ENCODE measurements at regions not wholly inside any gene's neighbourhood (a gene's known extent, or its start where the extent isn't known, plus 50 kb on each side); places are given as distances from the start of the nearest gene placed in this dataset.

DNA sequence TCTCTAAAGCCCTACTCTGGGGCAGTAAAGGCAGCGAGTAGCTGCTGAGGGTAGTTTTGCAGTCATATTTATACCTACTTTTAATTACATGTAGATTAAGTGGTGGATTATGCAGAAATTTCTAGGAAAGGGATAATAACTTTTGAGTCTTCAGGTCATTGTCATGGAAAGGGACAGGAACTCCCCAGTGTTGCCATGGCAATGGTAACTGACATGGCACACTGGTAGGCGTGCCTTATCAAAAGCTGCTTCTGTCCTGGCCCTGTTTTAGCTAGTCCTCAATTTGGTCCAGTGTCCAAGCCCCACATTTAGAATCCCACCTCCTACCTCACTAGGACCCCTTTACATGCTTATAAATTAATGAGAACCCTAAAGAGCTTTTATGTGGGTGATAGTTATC, 303.1 kb downstream of the VRK1 start:
- Mint-ChIP-seq H3K36me3 (ENCODE audit: low read depth) (no peaks in the 10 kb centered on the region), H3K4me3 (no peak overlapping the region), H3K27ac (no peak overlapping the region), H3K27me3 (ENCODE audit: low read depth) (peaks cover 18% of the 10 kb centered on the region), H3K4me1 (ENCODE audit: low read depth) (no peaks in the 10 kb centered on the region), H3K9me3 (ENCODE audit: insufficient read depth) (no peaks in the 10 kb centered on the region)
- ChIA-PET POLR2A (no interaction called here), CTCF (no interaction called here)
- DNase-seq (no peak), ATAC-seq (no peak)

DNA sequence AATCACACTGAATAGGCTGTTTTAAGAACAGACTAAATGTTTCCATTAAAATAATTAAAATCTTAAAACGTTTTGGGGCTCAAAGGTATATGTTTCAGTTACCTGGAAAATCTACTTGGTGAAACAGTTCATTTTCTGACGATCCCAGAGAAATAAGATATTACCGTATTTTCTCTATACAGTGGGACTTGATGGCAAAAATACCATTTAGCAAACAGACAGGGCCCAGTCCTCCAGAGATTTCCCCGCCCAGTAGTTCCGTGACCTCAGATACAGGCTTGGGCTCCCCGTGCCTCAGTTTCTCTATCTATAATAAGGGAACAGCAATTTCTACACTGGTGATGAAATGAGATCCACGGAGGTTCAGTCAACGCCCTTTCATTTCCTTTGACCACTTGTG, 304.4 kb downstream of the VRK1 start:
- CTCF ChIA-PET = no interaction called here
- Mint-ChIP-seq H3K36me3 (ENCODE audit: low read depth) (no peaks in the 10 kb centered on the region), H3K27me3 (ENCODE audit: low read depth) (peaks cover 22% of the 10 kb centered on the region), H3K27ac (no peak overlapping the region), H3K4me1 (ENCODE audit: low read depth) (peaks cover 6% of the 10 kb centered on the region), H3K9me3 (ENCODE audit: insufficient read depth) (no peaks in the 10 kb centered on the region), H3K4me3 (no peak overlapping the region)
- POLR2A ChIA-PET = no interaction called here
- DNase-seq (no peak), ATAC-seq (no peak)

DNA sequence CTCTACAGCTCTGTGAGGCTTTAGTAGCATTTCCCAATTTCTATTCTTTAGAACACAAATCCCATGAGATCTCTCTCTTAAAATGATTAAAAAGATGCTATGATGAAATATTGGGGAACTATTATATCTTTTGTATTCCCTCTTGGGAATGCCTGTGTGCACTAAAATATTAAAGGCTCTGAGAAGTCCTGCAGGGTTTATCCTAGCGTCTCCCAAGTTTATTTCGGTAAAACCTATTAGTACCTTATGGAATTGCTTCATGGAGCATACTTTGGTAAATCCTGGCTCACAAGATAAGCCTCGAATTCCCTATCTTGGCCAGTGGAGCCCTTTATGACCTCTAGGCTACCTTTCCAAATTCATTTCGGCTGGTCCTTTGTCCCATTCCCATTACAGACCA, 306.8 kb downstream of the VRK1 start:
- no peak overlapping the region for H3K27ac Mint-ChIP-seq

DNA sequence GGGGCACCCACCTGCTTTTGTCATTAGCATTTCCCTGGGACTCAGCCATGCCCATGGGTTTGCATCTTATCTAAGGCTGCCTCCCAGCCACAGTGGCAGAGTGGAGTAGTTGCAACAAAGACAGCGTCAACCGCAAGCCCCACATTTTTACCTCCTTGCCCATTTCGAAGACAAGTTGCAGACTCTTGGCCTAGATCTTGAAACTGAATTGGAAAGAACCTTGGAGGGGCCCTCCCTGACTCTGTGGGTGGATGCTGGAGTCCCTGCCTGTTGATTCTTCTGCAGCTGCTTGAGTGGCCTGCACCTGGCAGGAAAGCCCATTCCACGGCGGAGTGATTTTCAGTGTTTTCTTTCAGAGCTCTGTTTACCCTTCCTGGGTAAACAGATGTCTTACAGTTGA, 309.0 kb downstream of the VRK1 start:
- DNase-seq (peak; percentile 31), ATAC-seq (peak; percentile 19)
- H3K4me1 Mint-ChIP-seq (ENCODE audit: low read depth) = peaks cover 6% of the 10 kb centered on the region
- H3K27ac Mint-ChIP-seq = no peak overlapping the region
- ChIA-PET POLR2A (no interaction called here), CTCF (interaction anchor here (1.5 kb wide), 1 partner anchor 14 kb away, joined by 5 read pairs; no protein-coding TSS in a partner anchor)
- peaks cover 4% of the 10 kb centered on the region for H3K36me3 Mint-ChIP-seq (ENCODE audit: low read depth)
- no peak overlapping the region for H3K4me3 Mint-ChIP-seq
- peaks cover 4% of the 10 kb centered on the region for H3K9me3 Mint-ChIP-seq (ENCODE audit: insufficient read depth)
- peaks cover 16% of the 10 kb centered on the region for H3K27me3 Mint-ChIP-seq (ENCODE audit: low read depth)

More for the DNA sequence above, 306.8 kb downstream of the VRK1 start:
- H3K4me1 Mint-ChIP-seq (ENCODE audit: low read depth) = peaks cover 6% of the 10 kb centered on the region
- H3K4me3 Mint-ChIP-seq = no peak overlapping the region
- peaks cover 4% of the 10 kb centered on the region for H3K9me3 Mint-ChIP-seq (ENCODE audit: insufficient read depth)
- ATAC-seq (no peak), DNase-seq (no peak)
- H3K36me3 Mint-ChIP-seq (ENCODE audit: low read depth) = peaks cover 2% of the 10 kb centered on the region
- H3K27me3 Mint-ChIP-seq (ENCODE audit: low read depth) = peaks cover 16% of the 10 kb centered on the region
- POLR2A ChIA-PET = no interaction called here
- CTCF ChIA-PET = no interaction called here

DNA sequence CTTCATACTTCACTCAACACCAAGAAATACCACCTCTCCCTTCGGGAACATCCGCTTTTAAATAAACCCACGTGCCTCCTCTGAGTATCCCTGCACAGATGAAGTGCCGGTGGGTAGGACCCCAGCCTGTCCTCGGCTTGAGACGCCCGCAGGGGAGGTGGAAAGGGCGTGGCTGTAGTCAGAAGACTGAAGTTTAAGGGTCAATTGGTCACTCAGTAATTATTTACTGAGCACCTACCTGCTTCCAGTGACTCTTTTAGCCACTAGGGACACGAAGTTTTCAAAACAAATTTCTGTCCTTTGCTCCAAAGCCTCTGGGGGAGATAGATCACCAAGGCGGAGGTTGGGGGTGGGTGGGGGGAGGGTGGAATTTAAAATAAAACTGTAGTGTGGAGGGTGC, 309.4 kb downstream of the VRK1 start:
- DNase-seq (no peak), ATAC-seq (no peak)
- peaks cover 6% of the 10 kb centered on the region for H3K4me1 Mint-ChIP-seq (ENCODE audit: low read depth)
- peaks cover 4% of the 10 kb centered on the region for H3K9me3 Mint-ChIP-seq (ENCODE audit: insufficient read depth)
- no peak overlapping the region for H3K27ac Mint-ChIP-seq
- ChIA-PET CTCF (no interaction called here), POLR2A (no interaction called here)
- peaks cover 4% of the 10 kb centered on the region for H3K36me3 Mint-ChIP-seq (ENCODE audit: low read depth)
- H3K27me3 Mint-ChIP-seq (ENCODE audit: low read depth) = peaks cover 16% of the 10 kb centered on the region
- H3K4me3 Mint-ChIP-seq = no peak overlapping the region

DNA sequence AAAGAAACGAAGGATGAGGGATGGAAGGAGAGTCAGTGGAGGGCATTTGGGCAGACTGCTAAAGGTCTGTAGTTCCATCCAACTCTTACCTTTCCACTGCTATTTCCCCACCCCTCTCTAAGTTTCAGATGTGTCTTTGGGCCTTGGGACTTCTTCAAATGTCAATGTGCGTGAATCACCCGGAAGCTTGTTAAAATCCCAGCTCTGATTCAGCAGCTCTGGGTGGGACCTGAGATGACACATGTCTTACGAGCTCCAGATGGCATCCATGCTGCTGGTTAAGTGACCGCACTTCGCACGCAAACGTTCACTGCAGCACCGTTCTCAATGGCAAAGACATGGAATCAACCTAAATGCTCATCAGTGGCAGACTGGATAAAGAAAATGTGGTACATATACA, 309.9 kb downstream of the VRK1 start:
- H3K9me3 Mint-ChIP-seq (ENCODE audit: insufficient read depth) = peaks cover 4% of the 10 kb centered on the region
- H3K4me1 Mint-ChIP-seq (ENCODE audit: low read depth) = peaks cover 6% of the 10 kb centered on the region
- no peak overlapping the region for H3K27ac Mint-ChIP-seq
- peaks cover 16% of the 10 kb centered on the region for H3K27me3 Mint-ChIP-seq (ENCODE audit: low read depth)
- DNase-seq = no peak
- ChIA-PET CTCF (no interaction called here), POLR2A (no interaction called here)
- no peak overlapping the region for H3K4me3 Mint-ChIP-seq
- ATAC-seq = no peak
- H3K36me3 Mint-ChIP-seq (ENCODE audit: low read depth) = peaks cover 4% of the 10 kb centered on the region

DNA sequence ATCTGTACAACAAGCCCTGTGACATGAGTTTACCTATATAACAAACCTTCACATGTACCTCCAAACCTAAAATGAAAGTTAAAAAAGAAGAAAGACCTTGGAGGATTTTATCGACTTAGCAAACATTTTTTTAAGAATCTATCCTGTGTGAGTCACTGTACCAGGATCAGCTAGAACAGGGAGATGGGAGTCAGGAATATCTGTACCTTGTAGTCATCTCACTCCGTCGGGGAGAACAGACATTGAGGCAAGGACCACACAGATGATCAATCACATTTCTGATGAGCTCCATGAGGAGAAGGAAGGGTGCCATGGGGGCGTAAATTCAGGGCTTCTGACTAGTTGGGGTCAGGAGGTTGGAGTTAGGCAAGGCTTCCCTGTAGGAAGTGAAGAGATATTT, 310.6 kb downstream of the VRK1 start:
- H3K4me3 Mint-ChIP-seq = no peak overlapping the region
- peaks cover 16% of the 10 kb centered on the region for H3K27me3 Mint-ChIP-seq (ENCODE audit: low read depth)
- no peak for ATAC-seq
- H3K27ac Mint-ChIP-seq = no peak overlapping the region
- POLR2A ChIA-PET = no interaction called here
- CTCF ChIA-PET = no interaction called here
- peaks cover 4% of the 10 kb centered on the region for H3K9me3 Mint-ChIP-seq (ENCODE audit: insufficient read depth)
- no peak for DNase-seq
- H3K36me3 Mint-ChIP-seq (ENCODE audit: low read depth) = peaks cover 4% of the 10 kb centered on the region
- H3K4me1 Mint-ChIP-seq (ENCODE audit: low read depth) = peaks cover 6% of the 10 kb centered on the region

DNA sequence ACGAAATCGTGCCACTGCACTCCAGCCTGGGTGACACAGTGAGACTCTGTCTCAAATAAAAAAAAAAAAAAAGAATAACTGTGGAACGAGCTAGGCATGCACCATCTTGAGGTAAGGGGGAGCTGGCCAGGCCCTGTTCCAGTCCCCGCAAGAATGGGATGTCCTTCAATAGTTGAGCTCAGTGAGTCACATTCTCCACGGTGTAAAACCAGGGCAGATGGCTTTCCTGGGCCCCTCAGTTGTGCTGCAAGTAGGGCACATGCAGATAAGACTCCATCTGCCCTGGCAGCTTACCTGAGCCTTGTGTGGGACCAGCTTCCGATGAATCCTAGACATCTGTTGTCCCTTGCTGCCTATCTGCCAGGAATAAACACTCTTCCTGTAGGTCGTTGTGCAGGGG, 312.1 kb downstream of the VRK1 start:
- no peak for DNase-seq
- peaks cover 17% of the 10 kb centered on the region for H3K27me3 Mint-ChIP-seq (ENCODE audit: low read depth)
- H3K4me1 Mint-ChIP-seq (ENCODE audit: low read depth) = peaks cover 6% of the 10 kb centered on the region
- ATAC-seq = no peak
- POLR2A ChIA-PET = no interaction called here
- H3K9me3 Mint-ChIP-seq (ENCODE audit: insufficient read depth) = peaks cover 4% of the 10 kb centered on the region
- H3K27ac Mint-ChIP-seq = no peak overlapping the region
- H3K4me3 Mint-ChIP-seq = no peak overlapping the region
- CTCF ChIA-PET = no interaction called here
- H3K36me3 Mint-ChIP-seq (ENCODE audit: low read depth) = peaks cover 4% of the 10 kb centered on the region

DNA sequence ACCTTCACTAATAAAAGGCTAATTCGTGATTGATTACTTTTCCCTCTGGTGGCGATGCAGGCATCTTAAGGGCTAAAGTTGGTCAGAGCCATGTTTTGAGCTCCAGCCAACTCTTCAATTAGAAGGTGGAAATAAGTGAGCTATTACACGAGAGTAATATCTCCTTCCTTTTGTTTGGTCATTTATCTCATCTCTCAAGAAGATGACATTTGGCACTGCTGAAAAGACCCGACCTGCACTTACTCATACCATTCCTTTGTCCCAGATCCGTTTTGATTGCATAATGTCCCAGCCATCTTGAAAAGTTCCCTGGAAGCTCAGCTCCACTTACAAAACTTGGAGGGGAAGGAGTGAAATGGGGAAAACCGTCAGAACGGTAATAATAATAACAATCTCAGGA, 316.2 kb downstream of the VRK1 start:
- CTCF ChIA-PET = interaction anchor here (1.5 kb wide), 1 partner anchor 261 kb away, joined by 3 read pairs; no protein-coding TSS in a partner anchor
- Mint-ChIP-seq H3K36me3 (ENCODE audit: low read depth) (peaks cover 4% of the 10 kb centered on the region), H3K4me3 (no peak overlapping the region), H3K27me3 (ENCODE audit: low read depth) (peaks cover 8% of the 10 kb centered on the region), H3K4me1 (ENCODE audit: low read depth) (peaks cover 15% of the 10 kb centered on the region), H3K9me3 (ENCODE audit: insufficient read depth) (peaks cover 4% of the 10 kb centered on the region), H3K27ac (no peak overlapping the region)
- DNase-seq = no peak
- POLR2A ChIA-PET = no interaction called here
- no peak for ATAC-seq

DNA sequence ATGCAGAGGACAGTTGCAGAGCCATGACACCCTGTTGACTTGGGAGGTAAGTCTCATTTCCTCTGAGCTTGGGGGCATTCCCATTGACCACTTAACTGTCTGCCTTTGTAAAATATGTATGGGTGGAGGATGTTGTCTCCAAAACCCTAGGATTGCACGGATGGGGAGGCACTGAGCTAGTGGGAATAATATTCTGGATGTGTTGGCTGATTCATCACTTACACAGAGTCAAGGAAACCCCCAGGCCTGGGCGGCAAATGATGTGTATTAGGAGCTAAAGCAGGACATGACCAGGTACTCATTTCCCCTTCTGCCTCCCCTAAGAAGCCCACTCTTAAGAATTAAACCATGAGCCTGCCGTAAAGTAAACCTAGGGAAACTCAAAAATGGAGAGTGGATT, 319.4 kb downstream of the VRK1 start:
- no peak overlapping the region for H3K4me3 Mint-ChIP-seq
- no peak overlapping the region for H3K27ac Mint-ChIP-seq
- H3K27me3 Mint-ChIP-seq (ENCODE audit: low read depth) = peaks cover 5% of the 10 kb centered on the region
- ChIA-PET CTCF (no interaction called here), POLR2A (no interaction called here)
- no peaks in the 10 kb centered on the region for H3K9me3 Mint-ChIP-seq (ENCODE audit: insufficient read depth)
- H3K36me3 Mint-ChIP-seq (ENCODE audit: low read depth) = no peaks in the 10 kb centered on the region
- ATAC-seq = no peak
- no peak for DNase-seq
- H3K4me1 Mint-ChIP-seq (ENCODE audit: low read depth) = peaks cover 46% of the 10 kb centered on the region

DNA sequence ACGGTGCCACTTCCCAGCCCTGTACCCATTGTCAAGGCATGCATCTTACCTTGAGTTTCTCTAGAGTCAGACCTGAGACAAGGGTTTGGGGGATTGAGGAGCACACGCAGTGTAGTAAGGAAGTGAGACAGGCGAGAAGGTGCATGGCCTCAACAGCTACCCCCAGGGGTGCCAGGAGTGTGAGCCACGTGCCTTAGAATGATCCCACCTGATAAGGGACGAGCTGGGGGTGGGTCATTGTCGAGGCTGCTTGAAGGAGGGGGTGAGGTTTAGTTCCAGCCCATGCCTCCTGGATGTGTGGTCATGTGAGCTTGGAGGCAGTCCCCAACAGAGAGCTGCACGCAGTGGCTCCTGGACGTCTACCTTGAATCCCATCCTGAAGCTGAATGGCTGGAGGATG, 320.5 kb downstream of the VRK1 start:
- Mint-ChIP-seq H3K27me3 (ENCODE audit: low read depth) (peaks cover 5% of the 10 kb centered on the region), H3K9me3 (ENCODE audit: insufficient read depth) (no peaks in the 10 kb centered on the region), H3K27ac (no peak overlapping the region), H3K4me1 (ENCODE audit: low read depth) (peaks cover 50% of the 10 kb centered on the region), H3K4me3 (no peak overlapping the region), H3K36me3 (ENCODE audit: low read depth) (no peaks in the 10 kb centered on the region)
- CTCF ChIA-PET = no interaction called here
- DNase-seq (no peak), ATAC-seq (no peak)
- POLR2A ChIA-PET = interaction anchor here (1.1 kb wide), 1 partner anchor 41 kb away, joined by 3 read pairs; no protein-coding TSS in a partner anchor

DNA sequence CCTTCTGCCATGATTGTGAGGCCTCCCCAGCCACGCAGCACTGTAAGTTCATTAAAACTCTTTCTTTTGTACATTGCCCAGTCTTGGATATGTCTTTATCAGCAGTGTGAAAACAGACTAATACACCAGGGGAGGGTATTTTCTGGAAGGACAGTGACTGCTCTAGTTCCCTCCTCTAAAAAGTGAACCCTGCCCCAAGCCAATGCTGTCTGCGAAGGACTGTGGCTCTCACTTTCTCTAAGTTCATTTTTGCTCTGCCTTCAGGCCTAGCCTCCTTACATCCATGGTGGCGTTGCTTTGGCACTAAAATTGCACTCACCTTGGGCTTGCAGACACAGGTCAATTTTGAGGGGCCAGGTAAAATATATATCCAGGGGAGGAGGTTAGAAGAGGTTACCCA, 323.0 kb downstream of the VRK1 start:
- ChIA-PET CTCF (interaction anchor here (1.0 to 2.1 kb wide), 3 partner anchors 15 to 158 kb away, joined by 3 to 5 read pairs (median 4); no protein-coding TSS in a partner anchor), POLR2A (interaction anchor here (0.7 to 1.0 kb wide), 3 partner anchors 43 to 323 kb away, joined by 3 to 4 read pairs (median 4); partner anchors contain the start of gene VRK1)
- DNase-seq = no peak
- Mint-ChIP-seq H3K27me3 (ENCODE audit: low read depth) (no peaks in the 10 kb centered on the region), H3K9me3 (ENCODE audit: insufficient read depth) (no peaks in the 10 kb centered on the region), H3K4me1 (ENCODE audit: low read depth) (peaks cover 44% of the 10 kb centered on the region), H3K4me3 (peak overlapping the region; percentile 42), H3K36me3 (ENCODE audit: low read depth) (no peaks in the 10 kb centered on the region), H3K27ac (peak overlapping the region; percentile 88)
- peak; percentile 48 for ATAC-seq

DNA sequence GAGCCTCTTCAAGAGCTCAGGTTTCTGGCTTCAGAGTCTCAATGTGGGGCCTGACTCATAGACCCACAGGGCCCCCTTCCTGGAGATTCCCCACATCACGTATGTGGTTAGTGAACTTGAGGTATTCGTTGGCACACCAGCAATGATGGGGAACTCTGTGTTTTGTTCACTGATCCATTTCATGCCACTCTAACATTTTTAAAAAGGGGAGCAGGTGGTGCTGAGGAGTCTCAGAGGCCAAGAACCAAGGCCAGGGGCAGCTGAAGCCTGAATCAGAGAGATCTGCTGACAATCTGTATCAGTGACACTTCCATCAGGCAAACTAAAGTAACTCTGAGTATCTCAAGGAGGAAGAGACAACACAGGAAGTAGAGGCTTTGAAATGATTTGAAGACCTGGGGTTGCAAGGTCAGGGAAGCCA, 323.4 kb downstream of the VRK1 start:
- CTCF ChIA-PET = interaction anchor here (1.0 to 2.1 kb wide), 3 partner anchors 15 to 159 kb away, joined by 3 to 5 read pairs (median 4); no protein-coding TSS in a partner anchor

More for the DNA sequence above, 323.4 kb downstream of the VRK1 start:
- POLR2A ChIA-PET = interaction anchor here (0.6 to 1.0 kb wide), 4 partner anchors 44 to 323 kb away, joined by 3 to 4 read pairs (median 4); partner anchors contain the start of gene VRK1
- peaks cover 42% of the 10 kb centered on the region for H3K4me1 Mint-ChIP-seq (ENCODE audit: low read depth)
- DNase-seq = peak; percentile 71
- H3K27me3 Mint-ChIP-seq (ENCODE audit: low read depth) = no peaks in the 10 kb centered on the region
- peak overlapping the region; percentile 88 for H3K27ac Mint-ChIP-seq
- H3K9me3 Mint-ChIP-seq (ENCODE audit: insufficient read depth) = no peaks in the 10 kb centered on the region
- ATAC-seq = peak; percentile 90
- peak overlapping the region; percentile 42 for H3K4me3 Mint-ChIP-seq
- H3K36me3 Mint-ChIP-seq (ENCODE audit: low read depth) = no peaks in the 10 kb centered on the region

Data from activated CD8-positive, alpha-beta T cell treated with anti-CD3 and anti-CD28 coated beads, Interleukin-2, amount 10 ng/mL, durations not matched to agents 7 days and 5 days (primary cell).